Muscle of leg (tissue), 3 donors: ENCODE measurements at regions not wholly inside any gene's neighbourhood (a gene's known extent, or its start where the extent isn't known, plus 50 kb on each side); places are given as distances from the start of the nearest gene placed in this dataset.
A peak's percentile ranks its signal among the peaks of the same experiment; 100 is the strongest.

Source experiments
- DNase-seq: peaks from one replicate; pipeline ENCODE4 v3.0.0; 2013
- H3K27ac ChIP-seq: one replicate; pipeline ENCODE4 v1.5.1; 2013; ENCODE audit warnings: mild to moderate bottlenecking, low read length, control low read depth
- H3K27me3 ChIP-seq: one replicate; pipeline ENCODE4 v1.6.1; 2013; ENCODE audit warnings: low read length; ENCODE audit not compliant: control insufficient read depth, insufficient read depth
- H3K36me3 ChIP-seq: one replicate; pipeline ENCODE4 v1.6.1; 2013; ENCODE audit warnings: low read length; ENCODE audit not compliant: control insufficient read depth, insufficient read depth
- H3K4me1 ChIP-seq: one replicate; pipeline ENCODE4 v1.6.1; 2013; ENCODE audit warnings: low read length; ENCODE audit not compliant: control insufficient read depth, insufficient read depth
- H3K4me3 ChIP-seq: one replicate; pipeline ENCODE4 v1.5.1; 2013; ENCODE audit warnings: low read length, control low read depth
- H3K9me3 ChIP-seq: replicated peaks from 2 replicates; pipeline ENCODE4 v1.6.1; 2013; ENCODE audit warnings: low read depth, low read length; ENCODE audit not compliant: control insufficient read depth
- WGBS: methylation state at CpG from one replicate; pipeline ENCODE4 v1.1.5; 2013; ENCODE audit warnings: missing lambda C conversion rate; ENCODE audit not compliant: insufficient coverage; 5-methylcytosine and 5-hydroxymethylcytosine counted together

DNA sequence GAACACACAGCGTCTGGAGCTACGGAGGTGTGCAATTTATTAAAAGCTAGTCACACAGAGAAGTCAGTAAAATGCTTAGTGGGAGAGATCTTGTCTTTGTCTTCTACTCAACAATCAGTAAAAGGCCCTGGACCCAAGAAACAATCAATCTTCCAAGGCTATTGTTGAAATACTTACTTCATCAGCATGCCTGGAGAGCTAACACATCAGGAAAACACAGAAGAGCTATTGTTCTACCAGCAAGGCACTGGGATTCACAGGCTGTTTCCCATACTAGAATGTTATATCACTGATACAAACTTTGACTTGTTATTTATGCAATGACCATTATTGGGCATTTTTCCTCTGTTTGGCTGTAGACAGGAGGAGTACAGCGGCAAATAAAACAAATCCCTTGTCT lies 247.8 kb upstream of the ERCC4 start:
- no peaks in the 10 kb centered on the region for H3K27me3 ChIP-seq
- DNase-seq = no peak
- H3K4me3 ChIP-seq = no peak overlapping the region
- no peaks in the 10 kb centered on the region for H3K36me3 ChIP-seq
- no peak overlapping the region for H3K27ac ChIP-seq
- no peaks in the 10 kb centered on the region for H3K9me3 ChIP-seq
- H3K4me1 ChIP-seq = no peaks in the 10 kb centered on the region
- WGBS = no CpG with 5 or more reads among the region's 3 CpGs

DNA sequence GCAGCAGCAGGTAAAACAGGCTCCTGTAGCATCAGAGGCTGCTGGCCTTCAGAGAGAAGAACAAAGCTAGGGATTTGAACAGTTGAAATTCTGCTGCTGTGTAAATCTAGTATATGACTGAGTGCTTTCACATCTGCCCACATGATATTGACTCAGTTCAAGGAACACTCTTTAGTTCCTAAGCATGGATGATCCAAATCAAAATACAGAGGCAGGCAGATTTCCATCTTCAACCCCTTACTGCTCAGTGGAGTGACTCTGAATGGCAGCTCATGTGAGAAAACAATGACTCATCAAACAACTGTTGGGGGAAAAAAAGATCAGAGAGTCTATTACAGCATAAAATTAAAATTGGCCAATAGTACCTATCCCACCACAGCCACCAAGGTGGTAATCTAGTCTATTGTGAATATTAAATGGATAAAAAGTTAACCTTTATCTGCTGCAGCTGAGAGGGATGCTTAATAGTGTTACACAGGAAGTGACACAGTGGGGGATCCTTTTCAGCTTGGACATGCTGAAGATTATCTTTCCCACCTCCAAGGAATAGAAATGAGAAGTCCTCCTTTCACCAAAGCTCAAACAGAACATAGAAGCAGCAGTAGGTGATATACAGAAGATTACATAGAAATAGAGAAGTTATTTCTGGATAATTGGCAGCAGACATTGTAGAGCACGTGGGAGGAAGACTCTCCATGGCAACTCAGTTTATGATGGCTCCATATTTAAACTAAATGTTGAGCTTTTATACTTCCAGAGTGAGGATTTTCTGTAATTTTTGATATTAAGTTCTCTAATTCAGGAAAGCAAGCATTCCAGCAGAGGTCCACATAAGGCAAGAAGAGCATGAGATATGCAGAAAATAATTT lies 239.7 kb upstream of the ERCC4 start:
- H3K4me3 ChIP-seq = no peak overlapping the region
- DNase-seq = no peak
- H3K27me3 ChIP-seq = no peaks in the 10 kb centered on the region
- H3K27ac ChIP-seq = no peak overlapping the region
- H3K4me1 ChIP-seq = no peaks in the 10 kb centered on the region
- no peaks in the 10 kb centered on the region for H3K9me3 ChIP-seq
- no peaks in the 10 kb centered on the region for H3K36me3 ChIP-seq
- no CpG with 5 or more reads among the region's 1 CpG for WGBS

DNA sequence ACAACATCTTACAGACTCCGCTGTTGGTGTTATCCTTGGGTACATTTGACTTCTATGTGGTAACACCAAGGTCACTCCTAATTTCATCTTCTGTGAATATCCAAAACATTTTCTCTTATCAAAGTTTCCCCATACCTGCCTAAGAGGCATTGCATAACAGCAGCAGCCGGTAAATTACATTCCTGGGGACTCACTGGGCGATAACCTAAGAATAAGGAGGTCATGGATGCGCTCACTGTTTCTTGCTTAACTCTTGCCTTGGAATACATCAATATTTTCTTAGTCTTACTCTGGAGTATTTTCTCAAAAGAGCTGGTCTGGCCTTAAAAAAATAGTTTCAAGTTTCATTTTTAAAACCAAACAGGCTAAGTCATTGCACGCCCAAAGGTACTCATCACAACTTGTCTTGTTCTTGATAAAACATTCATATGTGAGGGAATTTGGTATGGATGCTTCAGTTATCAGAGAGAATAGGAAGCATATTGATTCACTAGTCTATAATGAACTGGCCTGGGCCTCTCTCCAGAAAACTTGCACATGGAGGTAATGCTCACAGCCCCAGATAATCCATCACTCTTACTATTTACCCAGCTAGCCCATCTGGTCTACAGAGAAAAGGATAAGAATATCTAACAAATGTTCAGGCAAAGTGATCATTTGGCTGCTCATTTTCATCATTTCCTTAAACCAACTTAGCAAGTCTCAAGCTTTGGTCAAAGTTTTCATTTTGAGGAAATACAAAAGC lies 235.0 kb upstream of the ERCC4 start:
- no peak for DNase-seq
- Histone ChIP-seq H3K4me3 (no peak overlapping the region), H3K27me3 (no peaks in the 10 kb centered on the region), H3K36me3 (no peaks in the 10 kb centered on the region), H3K27ac (no peak overlapping the region), H3K4me1 (no peaks in the 10 kb centered on the region), H3K9me3 (no peaks in the 10 kb centered on the region)
- WGBS = 100% methylated on average over 2 of the region's 5 CpGs

DNA sequence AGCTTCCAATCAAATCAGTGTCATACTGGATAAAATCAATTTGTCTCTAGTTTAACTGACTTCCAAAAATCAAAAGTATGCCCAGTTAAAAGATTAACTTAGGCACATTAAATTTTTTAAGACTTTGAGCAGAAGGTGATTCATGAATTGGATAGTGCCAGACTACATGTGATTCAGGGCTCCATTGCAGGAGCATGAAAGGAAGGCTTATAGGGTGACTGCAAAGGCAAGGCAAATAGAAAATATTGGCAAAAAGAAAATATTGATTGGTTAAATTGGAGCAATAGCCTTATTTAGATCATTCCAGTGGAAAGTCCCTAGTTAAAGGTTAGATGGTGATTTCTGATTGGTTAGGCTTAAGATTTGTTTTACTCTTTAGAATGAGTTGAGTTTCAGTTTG lies 223.9 kb upstream of the ERCC4 start:
- Histone ChIP-seq H3K4me1 (no peaks in the 10 kb centered on the region), H3K27ac (no peak overlapping the region), H3K36me3 (no peaks in the 10 kb centered on the region), H3K27me3 (no peaks in the 10 kb centered on the region), H3K9me3 (peaks cover 11% of the 10 kb centered on the region), H3K4me3 (no peak overlapping the region)
- DNase-seq = no peak

DNA sequence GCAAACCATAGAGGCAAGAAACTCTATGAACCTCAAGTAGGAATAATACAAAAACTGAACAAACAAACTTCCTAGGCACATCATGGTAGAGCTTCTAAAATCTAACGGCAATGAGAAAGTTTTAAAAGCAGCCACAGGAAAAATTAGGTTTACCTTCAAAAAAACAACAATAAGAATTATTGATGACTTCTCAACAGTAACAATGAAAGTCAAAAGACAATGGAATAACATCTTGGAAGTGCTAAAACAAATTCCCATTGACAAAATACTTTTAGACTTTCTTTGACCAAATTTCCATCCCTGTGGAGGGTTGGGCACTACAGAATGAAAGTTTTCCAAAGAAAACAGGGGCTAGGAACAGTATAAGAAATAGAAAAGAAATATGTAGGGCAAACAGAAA lies 222.9 kb upstream of the ERCC4 start:
- H3K9me3 ChIP-seq = peaks cover 11% of the 10 kb centered on the region
- WGBS = no CpG with 5 or more reads among the region's 1 CpG
- no peaks in the 10 kb centered on the region for H3K27me3 ChIP-seq
- DNase-seq = no peak
- H3K27ac ChIP-seq = no peak overlapping the region
- H3K36me3 ChIP-seq = no peaks in the 10 kb centered on the region
- H3K4me1 ChIP-seq = no peaks in the 10 kb centered on the region
- no peak overlapping the region for H3K4me3 ChIP-seq

DNA sequence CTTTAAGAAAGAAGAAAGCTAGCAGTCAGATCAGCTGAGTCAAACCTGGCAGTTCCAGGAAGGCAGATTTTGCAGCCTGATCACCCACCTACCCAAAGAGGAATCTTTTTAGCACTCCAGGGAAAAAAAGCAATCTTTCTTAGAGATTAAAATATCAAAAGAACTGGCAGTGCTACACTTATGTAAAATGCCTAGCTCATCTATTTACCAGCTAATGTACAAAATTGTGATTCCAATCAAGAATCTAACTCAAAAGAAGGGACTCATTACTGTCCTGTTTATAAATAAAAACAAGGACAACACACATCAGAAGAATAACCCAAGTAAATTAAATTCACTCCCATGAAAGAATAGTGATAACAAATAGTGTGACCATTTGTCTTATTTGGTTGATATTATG lies 222.4 kb upstream of the ERCC4 start:
- Histone ChIP-seq H3K4me1 (no peaks in the 10 kb centered on the region), H3K4me3 (no peak overlapping the region), H3K9me3 (peaks cover 11% of the 10 kb centered on the region), H3K27ac (no peak overlapping the region), H3K36me3 (no peaks in the 10 kb centered on the region), H3K27me3 (no peaks in the 10 kb centered on the region)
- DNase-seq = no peak

DNA sequence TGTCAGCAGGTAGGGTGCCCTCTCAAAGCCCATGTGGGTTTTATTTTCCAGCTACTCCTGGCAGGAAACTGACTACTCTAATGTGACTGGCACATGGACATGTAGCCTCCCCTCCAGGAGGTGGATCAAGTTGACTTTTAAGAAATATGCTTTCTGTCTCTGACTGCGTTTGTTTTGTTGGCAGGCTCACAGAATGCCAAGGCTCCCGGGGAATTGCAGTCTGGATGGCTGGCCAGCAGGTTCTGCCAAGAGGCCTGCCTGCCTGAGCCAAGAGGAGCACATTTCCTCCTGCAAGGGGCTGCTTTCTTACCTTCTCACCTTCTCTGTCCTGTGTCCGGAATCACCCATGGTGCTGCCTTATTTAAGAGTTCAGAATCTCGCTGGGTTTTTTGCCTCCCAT lies 217.3 kb upstream of the ERCC4 start:
- peak; percentile 2 for DNase-seq
- H3K9me3 ChIP-seq = peaks cover 5% of the 10 kb centered on the region
- no peak overlapping the region for H3K27ac ChIP-seq
- no peaks in the 10 kb centered on the region for H3K4me1 ChIP-seq
- no peaks in the 10 kb centered on the region for H3K36me3 ChIP-seq
- WGBS = 54% methylated on average over 2 of the region's 4 CpGs
- H3K4me3 ChIP-seq = no peak overlapping the region
- no peaks in the 10 kb centered on the region for H3K27me3 ChIP-seq

DNA sequence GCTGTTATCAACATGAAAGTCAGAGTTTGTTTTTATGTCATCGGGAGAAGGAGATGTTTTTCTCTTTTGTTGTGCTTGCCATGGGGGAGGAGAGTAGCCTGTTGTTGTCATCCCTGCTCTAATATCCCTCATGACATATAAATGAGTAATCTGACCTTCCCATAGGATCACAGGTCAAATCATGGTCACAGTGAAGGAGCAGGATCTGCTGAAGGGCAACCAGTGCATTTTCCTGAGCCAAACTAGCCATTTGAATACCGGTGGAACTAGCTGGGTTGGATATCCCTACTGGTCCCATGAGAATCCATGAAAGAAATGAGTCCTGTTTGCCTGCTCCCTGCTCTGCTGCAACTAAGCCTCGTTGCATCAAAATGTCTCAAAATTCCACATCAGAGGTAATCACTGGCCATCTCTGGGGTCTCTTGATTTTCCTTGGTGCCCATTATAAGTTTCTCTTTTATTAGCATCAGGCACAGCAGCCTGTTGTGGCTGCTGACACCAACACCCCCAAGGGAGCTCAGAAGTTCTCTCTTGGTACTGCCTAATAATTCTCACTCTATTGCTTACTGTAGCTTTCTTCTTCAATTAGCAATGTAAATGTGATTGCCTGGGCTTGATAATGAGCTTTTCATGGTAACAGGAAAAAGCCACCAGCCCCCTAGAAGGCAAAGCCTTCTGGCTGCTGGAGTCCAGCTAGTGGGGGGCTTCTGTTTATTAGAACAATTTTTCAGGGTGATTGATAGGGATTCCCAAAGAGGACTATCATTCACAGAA lies 211.4 kb upstream of the ERCC4 start:
- DNase-seq = no peak
- WGBS = 24% methylated on average over 2 of the region's 3 CpGs
- Histone ChIP-seq H3K4me1 (no peaks in the 10 kb centered on the region), H3K27ac (no peak overlapping the region), H3K36me3 (no peaks in the 10 kb centered on the region), H3K4me3 (no peak overlapping the region), H3K9me3 (no peaks in the 10 kb centered on the region), H3K27me3 (no peaks in the 10 kb centered on the region)

DNA sequence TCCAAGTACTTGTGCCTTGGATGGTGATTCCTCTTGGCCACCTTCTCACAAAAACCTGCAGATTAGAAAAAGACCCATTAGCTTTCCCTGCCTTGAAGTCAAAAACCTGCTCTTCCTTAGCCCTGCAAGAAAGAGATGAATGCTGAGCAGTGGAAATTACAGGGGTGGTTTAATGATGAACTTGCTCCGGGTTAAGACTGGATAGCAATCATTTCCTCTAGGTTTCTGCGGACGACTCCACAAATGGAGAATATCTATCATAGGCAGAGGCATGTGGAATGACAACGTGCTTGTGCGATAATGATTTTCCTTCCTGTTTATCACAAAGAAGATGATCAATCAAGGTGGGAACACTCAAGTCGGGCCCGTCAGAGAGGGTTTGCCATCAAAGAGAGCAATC lies 201.2 kb upstream of the ERCC4 start:
- H3K27me3 ChIP-seq = no peaks in the 10 kb centered on the region
- no peaks in the 10 kb centered on the region for H3K9me3 ChIP-seq
- DNase-seq = no peak

DNA sequence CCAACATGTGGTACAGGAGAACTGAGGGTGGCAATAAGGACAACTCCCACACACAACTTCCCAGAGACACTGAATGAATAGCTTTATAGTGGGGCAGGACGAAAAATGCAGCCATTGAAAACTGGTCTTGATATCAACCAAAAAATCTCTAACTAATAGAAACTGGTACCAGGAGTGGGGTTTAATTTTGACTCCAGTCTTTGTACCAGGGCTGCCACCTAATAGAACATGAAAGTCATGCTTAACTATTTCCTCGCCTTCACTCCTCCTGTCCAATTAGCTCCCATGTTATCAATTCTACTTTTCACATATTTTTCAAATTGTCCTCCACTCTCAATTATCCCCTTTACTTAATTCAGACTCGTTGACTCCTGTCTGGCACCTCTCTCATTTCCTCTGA lies 192.0 kb upstream of the ERCC4 start:
- no CpG with 5 or more reads among the region's 3 CpGs for WGBS
- DNase-seq = no peak
- H3K4me1 ChIP-seq = no peaks in the 10 kb centered on the region
- H3K27me3 ChIP-seq = no peaks in the 10 kb centered on the region
- peaks cover 4% of the 10 kb centered on the region for H3K9me3 ChIP-seq
- H3K4me3 ChIP-seq = no peak overlapping the region
- H3K27ac ChIP-seq = no peak overlapping the region
- H3K36me3 ChIP-seq = no peaks in the 10 kb centered on the region

More for the DNA sequence above, 201.2 kb upstream of the ERCC4 start:
- 100% methylated on average over 2 of the region's 7 CpGs for WGBS
- H3K36me3 ChIP-seq = no peaks in the 10 kb centered on the region
- H3K4me1 ChIP-seq = no peaks in the 10 kb centered on the region
- H3K27ac ChIP-seq = no peak overlapping the region
- H3K4me3 ChIP-seq = no peak overlapping the region
